GM18498 (cell line): ENCODE measurements at regions not wholly inside any gene's neighbourhood (a gene's known extent, or its start where the extent isn't known, plus 50 kb on each side); places are given as distances from the start of the nearest gene placed in this dataset.

Experiments
- ATAC-seq: cut with Tn5 transposase; IDR thresholded peaks from one replicate; pipeline ENCODE4 v1.9.1; 2021; ENCODE audit warnings: mild to moderate bottlenecking, moderate library complexity; ENCODE audit not compliant: unreplicated experiment

DNA sequence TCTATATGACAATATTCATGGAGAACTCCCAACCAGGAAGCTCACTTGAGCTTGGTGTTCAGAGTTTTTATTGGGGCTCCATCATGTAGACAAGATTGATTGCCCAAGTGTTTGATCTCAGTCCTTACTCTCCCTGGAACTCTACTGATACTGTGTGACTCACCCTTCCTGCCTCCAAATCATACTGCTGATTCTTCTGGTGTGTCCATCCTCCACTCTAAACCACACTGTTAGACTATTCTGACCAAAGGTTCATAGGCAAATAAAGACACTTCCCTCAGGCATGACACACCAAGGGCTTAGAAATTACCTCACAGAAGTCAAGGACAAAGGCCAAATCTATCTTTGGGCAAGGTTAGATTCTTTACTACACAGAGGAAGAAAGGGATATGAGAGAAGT, 107.9 kb upstream of the CDH20 start:
- no peak for ATAC-seq

DNA sequence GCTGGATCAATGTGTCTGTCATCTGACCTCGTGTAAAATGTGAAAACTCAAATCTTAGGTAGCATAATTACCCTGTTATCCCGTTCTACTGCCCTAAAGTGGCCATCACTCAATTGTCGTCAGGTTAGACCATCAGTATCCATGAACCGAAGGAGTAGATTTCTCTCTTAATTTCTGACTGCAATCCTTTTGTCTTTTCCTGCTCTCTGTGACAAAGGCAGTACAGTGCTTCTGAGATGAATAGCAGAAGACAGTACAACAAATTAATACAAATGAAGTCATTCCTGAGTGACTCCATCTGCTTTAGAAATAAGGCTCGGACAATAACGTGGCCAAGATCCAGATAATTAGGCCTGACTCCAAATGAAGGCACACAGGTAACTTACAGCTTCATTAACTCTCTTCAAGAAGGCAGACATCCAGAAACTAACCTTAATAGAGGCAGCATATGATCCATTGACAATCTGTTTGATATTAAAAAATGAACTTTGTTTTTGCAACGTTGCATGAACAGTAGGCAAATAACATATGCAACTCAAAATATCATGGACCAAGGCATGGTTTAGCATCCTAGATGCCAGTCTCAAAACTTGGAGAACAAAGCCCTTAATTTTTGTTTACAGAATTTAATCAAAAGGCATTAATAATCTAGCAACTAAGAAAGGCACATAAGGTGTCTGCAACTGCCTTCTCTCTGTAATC, 96.7 kb upstream of the CDH20 start:
- no peak for ATAC-seq

- no peak for ATAC-seq
These were observed 95.7 kb upstream of the CDH20 start for GRCh38 chr18:61237529-61237928.

GRCh38 chr18:61239051-61239450, 94.2 kb upstream of the CDH20 start:
- no peak for ATAC-seq

DNA sequence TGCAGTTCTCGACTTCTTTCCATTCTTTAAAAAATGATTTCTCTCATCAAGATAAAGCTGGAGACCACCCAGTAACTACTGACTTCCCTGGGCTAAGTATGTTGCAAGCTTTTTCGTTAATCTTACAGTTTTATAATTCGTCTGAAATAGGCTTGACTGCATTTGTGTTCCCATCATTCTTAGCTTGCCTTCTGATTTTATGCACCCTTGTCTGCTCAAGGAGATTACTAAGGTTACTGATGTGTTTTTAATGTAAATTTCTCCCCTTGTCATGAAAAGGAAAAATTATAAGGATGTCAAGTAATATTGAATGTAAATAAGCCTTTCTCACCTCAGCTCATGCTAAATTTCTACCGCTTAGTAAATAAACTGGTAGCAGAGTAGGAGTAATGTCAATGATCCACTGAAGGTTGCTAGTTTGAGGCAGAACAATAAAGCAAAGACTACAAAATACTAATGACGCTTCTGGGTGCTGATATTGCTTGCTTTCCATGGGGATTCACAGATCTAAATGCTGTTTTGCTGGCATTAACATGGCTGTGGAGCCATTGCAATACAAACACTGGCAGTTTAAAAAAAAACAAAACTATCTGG, 91.9 kb upstream of the CDH20 start:
- no peak for ATAC-seq

GRCh38 chr18:61244632-61245031, 88.6 kb upstream of the CDH20 start:
- no peak for ATAC-seq

- ATAC-seq = no peak
These were observed 88.0 kb upstream of the CDH20 start for GRCh38 chr18:61245276-61245675.

GRCh38 chr18:61248589-61248988, 84.6 kb upstream of the CDH20 start:
- ATAC-seq = no peak

DNA sequence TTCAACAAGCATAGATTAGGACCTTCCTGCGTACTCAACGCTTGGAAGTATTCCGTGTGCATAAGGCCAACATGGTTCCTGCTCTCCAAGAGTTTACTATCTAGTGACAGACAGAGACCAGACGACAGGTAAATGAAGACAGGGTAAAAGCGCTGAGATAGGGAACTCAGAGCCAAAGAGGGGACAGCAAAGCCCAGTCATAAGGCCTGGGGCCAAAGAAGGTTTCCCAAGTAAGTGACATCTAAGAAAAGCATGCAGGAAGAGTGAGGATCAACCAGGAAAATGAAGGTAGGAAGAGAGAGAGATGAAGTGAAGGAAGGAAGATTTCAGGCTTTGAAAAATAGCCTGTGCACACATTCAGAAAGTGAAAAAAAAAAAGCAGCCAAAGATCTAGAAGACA, 76.9 kb upstream of the CDH20 start:
- ATAC-seq = no peak

DNA sequence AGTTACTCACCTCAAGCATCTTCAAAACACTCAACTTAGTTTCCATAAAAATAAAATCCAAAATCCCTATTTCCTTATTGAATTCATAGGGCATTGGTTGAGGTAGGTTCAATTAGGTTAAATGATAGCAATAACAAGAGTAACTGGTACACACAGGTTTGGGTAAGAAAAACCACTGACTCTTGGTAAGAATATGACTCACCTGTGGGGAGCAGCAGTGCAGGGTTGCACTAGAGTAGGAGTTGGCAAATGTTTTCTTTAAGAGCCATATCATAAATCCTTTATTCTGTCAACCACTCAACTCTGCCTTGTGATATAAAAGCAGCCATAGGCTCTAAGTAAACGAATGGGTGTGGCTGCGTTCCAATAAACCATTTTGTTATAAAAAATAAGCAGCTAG, 71.4 kb upstream of the CDH20 start:
- ATAC-seq = no peak

DNA sequence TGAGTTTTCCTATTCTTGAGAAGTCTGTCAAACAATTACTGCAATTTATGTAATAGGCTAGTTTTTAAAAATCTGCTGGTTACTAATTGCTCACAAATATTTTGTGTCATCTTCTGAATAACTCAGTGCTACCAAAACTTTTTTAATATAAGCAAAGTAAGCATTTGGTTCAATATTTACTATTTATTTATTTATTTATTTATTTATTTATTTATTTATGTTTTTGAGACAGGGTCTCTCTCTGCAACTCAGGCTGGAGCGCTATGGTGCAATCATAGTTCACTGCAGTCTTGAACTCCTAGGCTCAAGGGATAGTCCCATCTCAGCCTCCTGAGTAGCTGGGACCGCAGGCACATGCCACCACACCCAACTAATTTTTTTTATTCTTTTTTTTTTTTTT, 60.4 kb upstream of the CDH20 start:
- no peak for ATAC-seq

DNA sequence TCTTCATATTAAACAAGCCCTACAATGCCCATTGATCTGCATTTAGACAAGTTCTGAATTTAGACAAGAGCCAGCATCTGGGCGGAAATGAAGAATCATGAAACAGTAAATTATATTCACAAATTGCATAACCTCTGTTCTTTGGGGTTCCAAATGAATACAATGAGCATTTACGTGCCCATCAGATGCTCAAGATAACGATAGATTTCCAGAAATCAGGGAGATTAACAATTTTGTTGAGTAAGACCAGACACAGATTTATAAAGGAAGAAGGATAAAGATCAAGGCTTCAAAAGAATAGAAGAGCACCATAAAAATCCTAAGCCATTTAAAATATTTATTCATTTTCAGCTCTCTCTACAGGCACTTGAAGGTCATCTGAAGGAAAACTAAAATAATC, 59.7 kb upstream of the CDH20 start:
- ATAC-seq = no peak

- no peak for ATAC-seq
These were observed 58.7 kb upstream of the CDH20 start for GRCh38 chr18:61274416-61274960.

GRCh38 chr18:61277808-61278207, 55.4 kb upstream of the CDH20 start:
- no peak for ATAC-seq

GRCh38 chr18:61281431-61281830, 51.8 kb upstream of the CDH20 start:
- ATAC-seq = no peak

GRCh38 chr18:61282926-61283325, 50.3 kb upstream of the CDH20 start:
- ATAC-seq = no peak
